ENCODE measurements at regions not wholly inside any gene's neighbourhood (a gene's known extent, or its start where the extent isn't known, plus 50 kb on each side); places are given as distances from the start of the nearest gene placed in this dataset.

DNA sequence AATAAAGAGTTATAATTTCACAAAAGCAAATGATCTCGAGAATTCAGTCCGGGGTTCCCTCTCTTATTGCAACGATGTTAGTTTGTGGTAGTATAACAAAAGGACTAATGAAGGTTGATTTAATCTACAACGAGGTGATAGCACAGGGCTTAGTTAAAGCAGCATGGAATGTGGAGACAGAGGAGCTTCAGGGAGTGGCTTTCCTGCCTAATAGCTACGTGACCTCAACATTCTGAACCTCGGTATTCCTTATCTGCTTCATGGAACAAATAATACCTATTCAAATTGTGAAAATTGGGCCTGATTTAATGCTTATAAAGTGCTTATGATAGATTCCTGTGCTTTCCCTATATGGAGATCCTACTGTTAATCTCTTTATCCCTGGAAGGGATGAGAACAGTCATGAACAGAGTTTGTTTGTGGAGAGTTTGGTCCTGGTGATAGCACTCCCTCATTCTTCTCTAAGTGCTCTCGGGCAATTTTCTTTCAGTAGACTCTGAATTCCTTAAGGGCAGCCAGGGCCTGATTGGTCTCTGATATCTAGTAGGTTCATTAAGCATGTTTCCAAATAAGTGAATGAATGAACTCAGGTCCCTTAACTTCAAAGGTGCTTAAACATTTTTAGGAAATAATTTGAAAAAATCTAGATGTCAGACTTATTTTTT is 104.1 kb upstream of the TUT7 start:
- DNase-seq (ENCODE audit: low read depth in 2 of 3, low spot score in 2 of 3) = no peak

DNA sequence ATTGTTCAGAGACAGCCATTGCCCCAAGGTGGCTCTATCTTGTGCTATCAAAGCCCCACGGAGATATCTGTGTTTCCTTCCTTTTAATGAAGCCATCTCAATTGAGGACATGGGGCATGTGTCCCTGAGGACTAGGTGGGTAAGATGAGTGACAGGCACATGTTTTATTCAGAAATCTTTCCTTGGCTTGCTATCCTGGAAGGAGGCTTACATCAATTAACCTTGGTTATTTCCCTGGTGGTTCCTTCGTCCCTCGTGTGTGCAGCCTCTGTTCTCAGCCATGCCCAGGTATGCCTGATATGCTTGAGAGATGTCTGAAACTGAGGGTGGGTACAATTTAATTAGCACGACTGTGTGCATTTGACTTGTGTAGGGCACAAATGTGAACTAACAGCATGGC is 102.2 kb upstream of the TUT7 start:
- DNase-seq (ENCODE audit: low read depth in 2 of 3, low spot score in 2 of 3) = no peak

DNA sequence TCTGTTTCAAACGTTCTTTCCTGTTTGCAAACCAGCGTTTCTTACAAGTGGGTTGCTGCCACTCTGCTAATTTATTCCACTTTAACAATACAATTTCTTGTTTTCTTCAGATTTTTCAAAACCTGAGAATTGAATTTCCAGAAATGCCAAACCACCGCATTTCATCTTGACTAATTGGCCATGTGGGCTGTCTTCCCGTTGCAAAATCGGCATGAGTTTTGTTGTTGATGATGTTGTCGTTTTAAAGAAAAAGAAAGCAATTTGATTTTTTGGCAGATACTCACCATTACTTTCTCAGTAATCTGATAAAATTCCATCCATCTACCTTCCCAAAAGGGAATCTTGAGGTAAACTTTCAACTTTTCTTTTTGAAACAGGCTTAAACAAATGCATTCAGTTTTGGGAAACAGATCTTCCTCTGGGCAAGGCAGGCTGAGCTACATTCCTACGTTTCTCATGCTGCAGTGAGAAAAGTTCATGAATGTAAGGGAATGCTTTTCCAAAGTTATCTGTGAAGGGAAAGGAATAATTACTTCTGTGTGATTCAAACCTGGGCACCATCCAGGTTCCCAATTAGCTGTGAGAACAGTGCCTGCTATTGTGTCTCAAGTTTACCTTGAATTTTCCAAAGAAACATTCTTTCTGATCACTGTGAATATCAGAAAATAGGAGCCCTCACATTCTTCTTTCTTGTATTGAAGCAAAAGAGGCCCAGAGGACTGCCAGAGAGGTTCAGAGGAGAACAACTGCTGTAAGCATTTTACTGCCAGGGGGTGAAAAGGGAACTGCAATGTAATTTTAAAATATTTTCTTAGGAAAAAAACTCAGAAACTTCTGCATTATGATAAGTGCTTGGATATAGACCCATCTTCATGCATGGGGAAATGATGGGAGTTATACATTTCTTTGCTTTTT is 100.7 kb upstream of the TUT7 start:
- DNase-seq (ENCODE audit: low read depth in 2 of 3, low spot score in 2 of 3) = no peak

DNA sequence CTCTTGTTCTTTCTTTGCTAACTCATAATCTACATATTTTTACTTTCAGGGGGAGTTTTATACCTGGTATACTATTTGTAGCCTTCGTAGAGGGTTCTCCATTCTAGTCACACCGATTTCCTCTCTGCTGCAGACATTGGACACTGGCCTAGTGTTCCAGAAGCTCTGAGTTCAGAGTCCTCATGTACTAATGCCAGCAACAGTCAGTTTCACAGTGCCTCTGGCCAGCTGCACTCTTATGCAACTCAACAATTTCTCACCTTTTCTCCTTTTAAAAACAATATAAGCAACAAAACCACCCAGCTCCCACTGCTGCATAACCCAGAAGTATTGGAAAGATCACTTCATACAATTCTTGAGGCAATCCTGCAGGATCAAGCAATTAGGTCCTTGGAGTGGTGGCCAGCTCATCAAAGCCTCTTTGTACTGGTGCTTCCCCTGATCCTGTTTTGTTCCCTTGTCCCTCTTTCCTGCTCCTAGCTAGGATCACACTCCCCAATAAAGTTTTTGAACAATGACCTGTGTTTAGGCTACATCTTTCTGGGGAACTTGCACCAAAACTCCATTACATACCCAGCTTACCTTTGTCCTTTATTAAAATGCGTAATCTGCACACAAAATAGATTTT is 98.1 kb upstream of the TUT7 start:
- DNase-seq (ENCODE audit: low read depth in 2 of 3, low spot score in 2 of 3) = no peak

DNA sequence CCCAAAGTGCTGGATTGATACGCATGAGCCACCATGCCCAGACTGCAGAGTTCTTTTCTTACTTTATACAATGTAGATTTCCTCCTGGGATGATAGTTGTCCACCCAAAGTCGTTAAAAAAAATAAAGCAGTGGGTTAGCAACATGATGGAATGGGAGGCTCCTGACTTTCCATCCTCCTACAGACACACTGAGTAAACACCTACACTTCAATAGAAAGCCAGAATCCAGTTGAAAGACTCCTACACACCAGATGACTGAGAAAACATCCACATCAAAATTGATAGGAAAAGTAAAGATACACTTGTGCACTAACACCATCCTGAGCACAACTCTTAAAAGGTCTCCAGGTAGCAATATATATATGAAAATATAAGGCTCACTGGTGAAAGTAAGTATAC is 95.0 kb upstream of the TUT7 start:
- no peak for DNase-seq (ENCODE audit: low read depth in 2 of 3, low spot score in 2 of 3)

DNA sequence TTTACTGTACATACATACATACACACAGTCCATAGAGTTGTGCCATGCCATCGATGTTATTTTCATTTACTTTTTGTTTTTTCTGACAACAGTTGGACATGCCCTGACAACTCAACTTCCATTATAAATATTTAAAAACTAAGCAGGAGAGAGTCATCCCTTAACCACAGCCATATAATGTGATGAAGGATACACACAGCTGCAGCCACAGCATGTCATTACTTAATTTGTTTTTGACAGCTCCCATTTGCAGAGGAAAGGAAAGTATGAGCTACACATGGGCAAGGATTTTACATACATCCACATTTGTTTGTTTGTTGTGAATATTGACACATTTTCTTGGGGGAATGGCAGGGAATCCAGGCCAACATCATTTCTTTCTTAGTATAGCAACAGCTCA is 91.5 kb upstream of the TUT7 start:
- no peak for DNase-seq (ENCODE audit: low read depth in 2 of 3, low spot score in 2 of 3)

DNA sequence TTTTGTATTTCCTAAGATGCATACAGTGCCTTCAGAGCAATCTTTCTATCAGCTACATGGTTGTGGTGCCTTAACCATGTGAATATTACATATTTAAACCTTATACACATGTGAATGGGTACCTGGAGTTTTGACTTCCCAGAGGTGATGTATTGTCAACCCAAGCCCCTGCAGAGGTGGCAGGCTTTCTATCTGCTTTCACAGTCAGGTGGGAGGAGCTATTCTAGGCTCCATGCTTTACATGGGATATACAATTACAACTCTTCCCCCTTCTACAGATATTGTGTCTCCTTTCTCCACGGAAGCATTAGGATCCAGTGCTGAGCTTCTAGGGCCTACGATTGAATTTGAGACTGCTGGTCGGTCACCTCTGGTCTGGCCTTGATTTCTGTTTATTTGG is 89.8 kb upstream of the TUT7 start:
- DNase-seq (ENCODE audit: low read depth in 2 of 3, low spot score in 2 of 3) = no peak

DNA sequence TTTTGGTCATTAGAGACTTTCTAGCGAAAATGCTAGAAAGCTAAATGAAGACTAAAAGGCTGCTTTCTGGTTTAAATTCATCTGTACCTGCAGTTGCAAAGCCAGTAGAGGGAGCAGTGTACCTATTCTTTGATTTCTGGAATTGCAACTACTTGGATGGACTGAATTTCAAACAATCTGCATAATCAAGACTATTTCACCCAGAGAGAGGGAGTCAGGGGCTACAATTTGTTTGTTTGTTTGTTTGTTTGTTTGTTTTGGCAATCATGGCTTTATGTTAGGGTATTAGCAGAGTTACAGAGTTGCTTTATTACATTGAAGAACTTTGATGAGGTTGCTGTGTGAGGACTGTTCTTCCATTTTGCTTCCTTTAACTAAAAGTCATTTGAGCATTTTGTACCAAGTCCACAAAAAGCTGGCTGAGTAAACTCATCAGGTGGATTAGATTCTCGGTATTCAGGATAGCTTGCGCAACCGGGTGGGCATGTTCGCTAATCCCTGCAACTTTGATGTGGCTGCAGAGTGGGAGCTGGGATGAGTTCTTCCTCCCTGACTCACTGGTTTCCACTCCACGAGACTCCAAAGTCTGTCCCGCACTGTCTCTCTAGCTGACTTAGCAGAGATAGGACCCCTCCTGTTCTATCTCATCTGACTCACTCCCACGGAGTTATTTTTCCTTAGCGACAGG is 80.0 kb upstream of the TUT7 start:
- DNase-seq (ENCODE audit: low read depth in 2 of 3, low spot score in 2 of 3) = no peak

DNA sequence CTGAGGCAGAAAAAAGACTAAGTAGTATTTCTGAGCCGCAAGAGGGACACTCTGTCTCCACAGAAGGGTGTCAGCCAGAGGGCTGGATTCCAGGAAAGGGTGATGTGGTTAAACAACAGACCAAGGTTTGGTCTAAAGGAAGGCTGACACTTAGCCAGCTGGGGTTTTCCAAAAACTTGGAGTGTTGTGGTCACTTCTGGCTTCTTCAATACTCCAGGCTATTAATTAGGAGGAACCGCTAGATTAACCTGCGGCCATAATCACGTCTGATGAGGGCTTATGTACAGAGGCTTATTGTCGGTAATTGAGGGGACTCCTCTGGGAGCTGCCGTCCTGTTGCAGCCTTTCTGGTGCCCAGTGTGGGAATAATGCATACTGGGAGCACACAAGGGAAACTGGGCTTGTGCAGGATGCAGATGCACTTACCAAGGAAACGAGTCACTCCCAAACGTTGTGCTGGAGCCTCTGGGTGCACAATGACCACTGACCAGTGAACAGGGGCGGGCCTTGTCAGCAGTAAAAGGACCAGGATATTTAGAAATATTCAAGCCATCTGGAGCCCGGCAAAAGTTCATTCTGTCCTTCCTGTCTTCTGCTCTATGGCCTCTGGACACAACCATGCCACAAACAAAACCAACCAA is 70.2 kb upstream of the TUT7 start:
- DNase-seq (ENCODE audit: low read depth in 2 of 3, low spot score in 2 of 3) = no peak

DNA sequence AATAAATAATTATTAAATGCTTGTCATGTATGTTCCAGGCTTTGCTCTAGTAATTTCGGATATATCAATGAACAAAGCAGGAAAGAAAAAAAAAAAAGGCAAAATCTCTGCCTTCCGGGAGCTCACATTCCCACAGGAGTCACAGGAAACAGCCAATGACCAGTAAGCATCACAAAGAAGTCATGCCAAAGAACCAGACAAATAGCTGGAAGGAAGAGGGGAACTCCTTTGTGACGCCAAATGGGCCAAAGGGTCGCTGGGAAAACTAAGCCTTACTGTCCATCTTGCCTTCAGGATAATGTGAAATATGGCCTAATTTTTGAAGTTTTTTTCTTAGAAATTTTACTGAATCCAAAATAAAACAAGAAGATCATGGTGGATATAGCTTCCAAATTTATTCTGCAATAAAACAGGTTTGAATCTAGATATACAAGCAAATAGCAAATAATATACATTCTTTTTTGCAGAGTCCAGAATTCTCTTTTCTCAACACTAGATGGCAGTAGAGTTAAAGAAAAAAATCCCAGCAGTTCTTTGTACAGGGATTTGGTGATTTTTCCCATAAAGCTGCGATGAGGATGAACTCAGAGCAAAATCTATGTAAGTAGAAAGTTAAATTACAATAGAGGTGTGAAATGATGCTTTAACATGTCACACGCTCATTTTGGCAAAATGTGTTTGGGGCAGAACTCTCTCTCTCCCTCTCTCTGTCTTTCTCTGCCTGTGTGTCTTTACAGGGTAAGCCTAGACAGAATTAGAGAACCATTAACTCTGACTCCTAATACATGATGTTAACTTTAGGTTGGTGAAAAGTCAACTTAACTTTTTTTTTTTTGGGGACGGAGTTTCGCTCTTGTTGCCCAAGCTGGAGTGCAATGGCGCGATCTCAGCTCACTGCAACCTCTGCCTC is 60.0 kb upstream of the TUT7 start:
- no peak for DNase-seq (ENCODE audit: low read depth in 2 of 3, low spot score in 2 of 3)

DNA sequence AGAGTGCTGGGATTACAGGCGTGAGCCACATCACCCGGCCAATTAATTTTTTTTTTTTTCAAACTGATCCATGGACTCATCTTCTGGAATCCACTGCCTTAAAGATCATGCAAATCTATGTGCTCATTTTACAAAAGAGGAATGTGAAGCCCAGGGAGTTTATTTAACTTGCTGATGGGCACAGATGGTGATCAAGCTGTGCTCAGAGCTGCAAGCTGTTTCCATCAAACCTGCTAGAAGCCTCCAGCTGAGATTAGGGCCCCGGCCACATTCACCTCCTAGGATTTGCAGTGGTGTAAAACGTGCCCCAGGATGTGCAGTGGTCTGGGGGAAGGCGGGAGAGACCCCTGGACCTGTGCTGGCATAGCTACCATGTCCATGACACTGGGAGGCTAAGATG is 56.1 kb upstream of the TUT7 start:
- no peak for DNase-seq (ENCODE audit: low read depth in 2 of 3, low spot score in 2 of 3)

DNA sequence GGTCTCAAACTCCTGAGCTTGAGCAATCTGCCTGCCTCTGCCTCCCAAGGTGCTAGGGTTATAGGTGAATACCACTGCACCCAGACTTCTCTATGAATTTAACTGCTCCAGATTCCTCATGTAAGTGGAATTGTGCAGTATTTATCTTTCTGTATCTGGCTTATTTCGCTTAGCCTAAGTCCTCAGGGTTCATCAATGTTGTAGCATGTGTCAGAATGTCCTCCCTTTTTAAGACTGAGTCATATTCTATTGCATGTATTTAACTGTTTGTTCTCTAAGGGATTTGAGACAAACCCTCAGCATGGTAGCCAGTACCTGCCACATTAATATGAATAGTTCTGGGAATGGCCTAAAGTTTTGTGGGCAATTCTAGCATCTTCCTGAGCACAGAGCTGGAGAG is 53.9 kb upstream of the TUT7 start:
- no peak for DNase-seq (ENCODE audit: low read depth in 2 of 3, low spot score in 2 of 3)

DNA sequence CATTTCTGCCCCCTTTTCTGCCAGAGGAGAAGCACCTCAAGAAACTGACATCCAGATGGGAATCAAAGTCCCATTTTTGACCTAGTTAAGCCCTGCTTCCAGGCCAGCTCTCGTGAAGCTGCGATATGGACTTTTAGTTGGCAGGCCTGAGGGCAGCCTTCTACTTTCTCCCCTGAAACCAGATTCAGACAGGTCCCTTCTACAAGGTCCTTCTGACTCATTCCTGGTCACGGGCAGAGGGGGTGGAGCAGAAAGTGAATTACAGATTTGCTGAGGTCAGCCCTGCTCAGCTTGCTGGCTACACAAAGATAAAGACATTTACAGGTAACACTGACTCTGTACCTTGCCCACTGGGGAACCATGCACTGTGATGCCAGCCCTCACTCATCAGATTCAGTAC is 52.8 kb upstream of the TUT7 start:
- no peak for DNase-seq (ENCODE audit: low read depth in 2 of 3, low spot score in 2 of 3)

DNA sequence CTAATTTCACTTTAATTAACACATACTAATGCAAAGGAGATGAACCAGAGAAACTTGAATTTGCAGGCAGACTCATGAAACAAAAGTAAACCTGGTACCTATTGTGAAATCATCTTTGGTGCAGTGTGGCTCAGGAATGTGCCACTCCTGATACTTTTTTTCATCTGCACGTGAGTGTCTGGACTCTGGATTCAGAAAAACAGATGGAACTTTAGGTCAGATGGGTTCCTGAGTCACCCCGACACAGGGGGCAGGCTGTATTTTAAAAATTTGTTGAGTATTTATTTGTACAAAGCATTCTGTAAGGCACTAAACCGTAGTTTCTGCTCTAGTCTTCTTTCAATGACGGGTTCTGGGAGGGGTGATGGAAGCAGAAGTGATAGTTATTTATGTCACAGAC is 52.2 kb upstream of the TUT7 start:
- no peak for DNase-seq (ENCODE audit: low read depth in 2 of 3, low spot score in 2 of 3)

DNA sequence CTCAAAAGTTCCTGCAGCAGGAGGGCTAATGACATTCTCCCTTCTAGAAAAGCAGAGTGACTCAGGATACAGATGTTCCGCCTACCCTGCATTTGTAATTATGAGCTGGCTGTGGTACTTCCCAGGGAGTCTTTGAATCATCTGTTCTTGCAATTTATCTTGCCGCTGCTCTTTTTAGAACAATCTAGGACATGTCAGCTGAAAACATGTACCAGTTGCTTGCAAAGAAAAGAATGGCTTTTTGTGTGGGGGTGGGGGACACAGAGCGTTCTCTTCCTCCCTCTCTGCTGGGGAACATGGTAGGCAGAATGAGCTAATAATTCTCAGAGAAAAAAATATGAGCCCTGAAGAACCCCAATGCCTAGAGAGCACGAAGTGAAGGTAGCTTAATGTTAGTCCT is 51.7 kb upstream of the TUT7 start:
- peak in 1 of 3 experiments; percentile 6 for DNase-seq (ENCODE audit: low read depth in 2 of 3, low spot score in 2 of 3)

DNA sequence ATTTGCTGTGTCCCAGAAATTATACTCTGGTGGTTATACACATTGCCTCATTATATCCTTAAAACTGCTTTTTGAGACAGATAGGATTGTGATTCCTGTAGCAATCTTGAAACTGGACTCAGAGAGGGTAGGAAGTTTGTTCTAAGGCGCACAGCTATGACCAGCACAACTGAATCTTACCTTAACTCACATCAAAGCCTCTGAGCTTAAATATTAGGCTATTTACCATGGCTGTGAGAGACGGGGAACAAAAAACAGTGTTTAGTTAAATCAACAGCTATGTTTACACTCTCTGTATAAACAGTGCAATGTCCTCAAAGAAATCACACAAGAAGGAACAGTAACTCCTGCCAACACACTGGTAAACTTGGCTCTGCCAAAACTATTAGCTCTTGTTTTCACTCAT is 50.9 kb upstream of the TUT7 start:
- no peak for DNase-seq (ENCODE audit: low read depth in 2 of 3, low spot score in 2 of 3)
